ENCODE measurements at regions not wholly inside any gene's neighbourhood (a gene's known extent, or its start where the extent isn't known, plus 50 kb on each side); places are given as distances from the start of the nearest gene placed in this dataset.

DNA sequence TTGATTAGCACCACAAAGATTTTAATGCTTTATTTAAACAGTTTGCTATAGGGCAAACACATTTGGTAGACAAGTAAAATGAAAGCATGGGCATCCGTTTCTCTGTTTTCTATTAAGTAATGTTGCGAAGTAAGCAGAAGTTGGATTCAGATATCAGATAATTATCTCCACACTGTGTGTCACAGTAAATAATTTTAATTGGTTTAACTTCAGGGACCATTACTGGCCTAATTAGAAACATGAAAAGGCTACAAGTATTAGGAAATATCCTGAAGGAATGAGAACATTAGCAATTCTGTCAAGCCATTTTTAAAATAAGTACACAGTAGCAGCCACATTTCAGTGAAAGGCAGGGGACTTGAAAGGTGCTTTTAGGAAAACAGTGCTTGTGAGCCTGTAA lies 975.4 kb downstream of the NR2F1-AS1 start:
- Histone ChIP-seq H3K9me3 (ENCODE audit: insufficient read depth, low read depth, low read length) (no peaks in the 10 kb centered on the region), H3K4me2 (ENCODE audit: low read depth, low read length, poor library complexity, severe bottlenecking) (no peak overlapping the region), H3K4me3 (ENCODE audit: low read length, poor library complexity, severe bottlenecking) (no peak overlapping the region), H2AFZ (ENCODE audit: low read length) (no peak overlapping the region), H3K9me2 (replicated peaks; ENCODE audit: low read depth, low read length) (no peaks in the 10 kb centered on the region), H3K79me2 (ENCODE audit: insufficient read depth, low read length) (no peaks in the 10 kb centered on the region), H3K9ac (ENCODE audit: low read depth, low read length, poor library complexity, severe bottlenecking) (no peak overlapping the region), H3K27me3 (ENCODE audit: insufficient read depth, low read length, poor library complexity, severe bottlenecking) (no peaks in the 10 kb centered on the region), H3F3A (ENCODE audit: low read depth) (no peaks in the 10 kb centered on the region), H3K36me3 (ENCODE audit: insufficient read depth, low read length) (no peaks in the 10 kb centered on the region), H4K20me1 (ENCODE audit: insufficient read depth, low read length, poor library complexity, severe bottlenecking) (no peaks in the 10 kb centered on the region), H3K4me1 (ENCODE audit: insufficient read depth, low read length, poor library complexity, severe bottlenecking) (no peaks in the 10 kb centered on the region)
- TF ChIP-seq, protein P1, sequence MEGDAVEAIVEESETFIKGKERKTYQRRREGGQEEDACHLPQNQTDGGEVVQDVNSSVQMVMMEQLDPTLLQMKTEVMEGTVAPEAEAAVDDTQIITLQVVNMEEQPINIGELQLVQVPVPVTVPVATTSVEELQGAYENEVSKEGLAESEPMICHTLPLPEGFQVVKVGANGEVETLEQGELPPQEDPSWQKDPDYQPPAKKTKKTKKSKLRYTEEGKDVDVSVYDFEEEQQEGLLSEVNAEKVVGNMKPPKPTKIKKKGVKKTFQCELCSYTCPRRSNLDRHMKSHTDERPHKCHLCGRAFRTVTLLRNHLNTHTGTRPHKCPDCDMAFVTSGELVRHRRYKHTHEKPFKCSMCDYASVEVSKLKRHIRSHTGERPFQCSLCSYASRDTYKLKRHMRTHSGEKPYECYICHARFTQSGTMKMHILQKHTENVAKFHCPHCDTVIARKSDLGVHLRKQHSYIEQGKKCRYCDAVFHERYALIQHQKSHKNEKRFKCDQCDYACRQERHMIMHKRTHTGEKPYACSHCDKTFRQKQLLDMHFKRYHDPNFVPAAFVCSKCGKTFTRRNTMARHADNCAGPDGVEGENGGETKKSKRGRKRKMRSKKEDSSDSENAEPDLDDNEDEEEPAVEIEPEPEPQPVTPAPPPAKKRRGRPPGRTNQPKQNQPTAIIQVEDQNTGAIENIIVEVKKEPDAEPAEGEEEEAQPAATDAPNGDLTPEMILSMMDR (conservative IDR thresholded peaks at IDR 0.05; ENCODE audit: low read length) = no peak
- TF ChIP-seq EZH2phosphoT487 (IDR thresholded peaks at IDR 0.05; ENCODE audit: borderline replicate concordance) = no peak

GRCh38 chr5:92599217-92599810 lies 981.7 kb downstream of the NR2F1-AS1 start:
- H3K4me2 ChIP-seq (ENCODE audit: low read depth, low read length, poor library complexity, severe bottlenecking) = no peak overlapping the region
- no peaks in the 10 kb centered on the region for H3K9me2 ChIP-seq (replicated peaks; ENCODE audit: low read depth, low read length)
- H3K79me2 ChIP-seq (ENCODE audit: insufficient read depth, low read length) = no peaks in the 10 kb centered on the region
- no peaks in the 10 kb centered on the region for H3K4me1 ChIP-seq (ENCODE audit: insufficient read depth, low read length, poor library complexity, severe bottlenecking)
- TF ChIP-seq, protein P1 (conservative IDR thresholded peaks at IDR 0.05; ENCODE audit: low read length) = no peak
- TF ChIP-seq EZH2phosphoT487 (IDR thresholded peaks at IDR 0.05; ENCODE audit: borderline replicate concordance) = no peak
- H3K27me3 ChIP-seq (ENCODE audit: insufficient read depth, low read length, poor library complexity, severe bottlenecking) = no peaks in the 10 kb centered on the region
- no peak overlapping the region for H3K4me3 ChIP-seq (ENCODE audit: low read length, poor library complexity, severe bottlenecking)
- no peaks in the 10 kb centered on the region for H3K9me3 ChIP-seq (ENCODE audit: insufficient read depth, low read depth, low read length)
- H4K20me1 ChIP-seq (ENCODE audit: insufficient read depth, low read length, poor library complexity, severe bottlenecking) = no peaks in the 10 kb centered on the region
- H3K9ac ChIP-seq (ENCODE audit: low read depth, low read length, poor library complexity, severe bottlenecking) = no peak overlapping the region
- H3K36me3 ChIP-seq (ENCODE audit: insufficient read depth, low read length) = no peaks in the 10 kb centered on the region
- H2AFZ ChIP-seq (ENCODE audit: low read length) = no peak overlapping the region
- no peaks in the 10 kb centered on the region for H3F3A ChIP-seq (ENCODE audit: low read depth)

- Histone ChIP-seq H3K27me3 (ENCODE audit: insufficient read depth, low read length, poor library complexity, severe bottlenecking) (no peaks in the 10 kb centered on the region), H3F3A (ENCODE audit: low read depth) (no peaks in the 10 kb centered on the region), H3K4me3 (ENCODE audit: low read length, poor library complexity, severe bottlenecking) (no peak overlapping the region), H3K9me2 (replicated peaks; ENCODE audit: low read depth, low read length) (no peaks in the 10 kb centered on the region), H3K9ac (ENCODE audit: low read depth, low read length, poor library complexity, severe bottlenecking) (no peak overlapping the region), H4K20me1 (ENCODE audit: insufficient read depth, low read length, poor library complexity, severe bottlenecking) (no peaks in the 10 kb centered on the region), H2AFZ (ENCODE audit: low read length) (no peak overlapping the region), H3K79me2 (ENCODE audit: insufficient read depth, low read length) (no peaks in the 10 kb centered on the region), H3K9me3 (ENCODE audit: insufficient read depth, low read depth, low read length) (no peaks in the 10 kb centered on the region), H3K36me3 (ENCODE audit: insufficient read depth, low read length) (no peaks in the 10 kb centered on the region), H3K4me2 (ENCODE audit: low read depth, low read length, poor library complexity, severe bottlenecking) (no peak overlapping the region), H3K4me1 (ENCODE audit: insufficient read depth, low read length, poor library complexity, severe bottlenecking) (no peaks in the 10 kb centered on the region)
- TF ChIP-seq, protein P1 (conservative IDR thresholded peaks at IDR 0.05; ENCODE audit: low read length) = no peak
- no peak for TF ChIP-seq EZH2phosphoT487 (IDR thresholded peaks at IDR 0.05; ENCODE audit: borderline replicate concordance)
Observed at GRCh38 chr5:92594031-92594430, 987.0 kb downstream of the NR2F1-AS1 start.

Data from Loucy (cell line).